ENCODE measurements at regions not wholly inside any gene's neighbourhood (a gene's known extent, or its start where the extent isn't known, plus 50 kb on each side); places are given as distances from the start of the nearest gene placed in this dataset.

GRCh38 chr9:78857373-78858225, 560.7 kb downstream of the PSAT1 start:
- H3K4me3 Mint-ChIP-seq, result no peak overlapping the region
- no peaks in the 10 kb centered on the region for H3K9me3 Mint-ChIP-seq
- H3K27me3 Mint-ChIP-seq, result peaks cover 4% of the 10 kb centered on the region
- H3K27ac Mint-ChIP-seq, result no peak overlapping the region
- no peaks in the 10 kb centered on the region for H3K4me1 Mint-ChIP-seq
- no peaks in the 10 kb centered on the region for H3K36me3 Mint-ChIP-seq

- Mint-ChIP-seq H3K36me3 (no peaks in the 10 kb centered on the region), H3K9me3 (no peaks in the 10 kb centered on the region), H3K27me3 (peaks cover 4% of the 10 kb centered on the region), H3K4me3 (no peak overlapping the region), H3K4me1 (no peaks in the 10 kb centered on the region), H3K27ac (no peak overlapping the region)
Measured at GRCh38 chr9:78858266-78858665, 561.3 kb downstream of the PSAT1 start.

GRCh38 chr9:78860801-78861475, 564.0 kb downstream of the PSAT1 start:
- no peak overlapping the region for H3K27ac Mint-ChIP-seq
- no peak overlapping the region for H3K4me3 Mint-ChIP-seq
- no peaks in the 10 kb centered on the region for H3K9me3 Mint-ChIP-seq
- no peaks in the 10 kb centered on the region for H3K4me1 Mint-ChIP-seq
- no peaks in the 10 kb centered on the region for H3K36me3 Mint-ChIP-seq
- peaks cover 2% of the 10 kb centered on the region for H3K27me3 Mint-ChIP-seq

- no peaks in the 10 kb centered on the region for H3K9me3 Mint-ChIP-seq
- no peak overlapping the region for H3K4me3 Mint-ChIP-seq
- no peaks in the 10 kb centered on the region for H3K27me3 Mint-ChIP-seq
- H3K4me1 Mint-ChIP-seq, result no peaks in the 10 kb centered on the region
- H3K27ac Mint-ChIP-seq, result no peak overlapping the region
- H3K36me3 Mint-ChIP-seq, result no peaks in the 10 kb centered on the region
Measured at GRCh38 chr9:78863531-78863930, 566.6 kb downstream of the PSAT1 start.

GRCh38 chr9:78865737-78866136, 568.8 kb downstream of the PSAT1 start:
- no peaks in the 10 kb centered on the region for H3K4me1 Mint-ChIP-seq
- no peaks in the 10 kb centered on the region for H3K27me3 Mint-ChIP-seq
- H3K9me3 Mint-ChIP-seq, result no peaks in the 10 kb centered on the region
- H3K4me3 Mint-ChIP-seq, result no peak overlapping the region
- no peaks in the 10 kb centered on the region for H3K36me3 Mint-ChIP-seq
- no peak overlapping the region for H3K27ac Mint-ChIP-seq

GRCh38 chr9:78866207-78867132, 569.5 kb downstream of the PSAT1 start:
- no peaks in the 10 kb centered on the region for H3K27me3 Mint-ChIP-seq
- no peak overlapping the region for H3K27ac Mint-ChIP-seq
- H3K4me1 Mint-ChIP-seq, result no peaks in the 10 kb centered on the region
- H3K9me3 Mint-ChIP-seq, result no peaks in the 10 kb centered on the region
- no peaks in the 10 kb centered on the region for H3K36me3 Mint-ChIP-seq
- no peak overlapping the region for H3K4me3 Mint-ChIP-seq

- Mint-ChIP-seq H3K27me3 (no peaks in the 10 kb centered on the region), H3K36me3 (no peaks in the 10 kb centered on the region), H3K4me1 (no peaks in the 10 kb centered on the region)
Measured at GRCh38 chr9:78871086-78871451, 574.1 kb downstream of the PSAT1 start.

GRCh38 chr9:78871452-78872331, 574.8 kb downstream of the PSAT1 start:
- Mint-ChIP-seq H3K27me3 (no peaks in the 10 kb centered on the region), H3K9me3 (peaks cover 11% of the 10 kb centered on the region), H3K4me1 (no peaks in the 10 kb centered on the region), H3K36me3 (no peaks in the 10 kb centered on the region), H3K27ac (no peak overlapping the region), H3K4me3 (no peak overlapping the region)

More at GRCh38 chr9:78871086-78871451, 574.1 kb downstream of the PSAT1 start:
- Mint-ChIP-seq H3K4me3 (no peak overlapping the region), H3K9me3 (peaks cover 11% of the 10 kb centered on the region), H3K27ac (no peak overlapping the region)

- no peak overlapping the region for H3K4me3 Mint-ChIP-seq
- peaks cover 11% of the 10 kb centered on the region for H3K9me3 Mint-ChIP-seq
- H3K27ac Mint-ChIP-seq, result no peak overlapping the region
- no peaks in the 10 kb centered on the region for H3K36me3 Mint-ChIP-seq
- no peaks in the 10 kb centered on the region for H3K4me1 Mint-ChIP-seq
- no peaks in the 10 kb centered on the region for H3K27me3 Mint-ChIP-seq
Measured at GRCh38 chr9:78874061-78874460, 577.1 kb downstream of the PSAT1 start.

GRCh38 chr9:78879324-78880100, 582.6 kb downstream of the PSAT1 start:
- Mint-ChIP-seq H3K4me1 (no peaks in the 10 kb centered on the region), H3K27me3 (no peaks in the 10 kb centered on the region), H3K4me3 (no peak overlapping the region), H3K27ac (no peak overlapping the region), H3K9me3 (peaks cover 5% of the 10 kb centered on the region), H3K36me3 (no peaks in the 10 kb centered on the region)

GRCh38 chr9:78881295-78881694, 584.4 kb downstream of the PSAT1 start:
- Mint-ChIP-seq H3K27me3 (no peaks in the 10 kb centered on the region), H3K4me3 (no peak overlapping the region), H3K9me3 (peaks cover 5% of the 10 kb centered on the region), H3K4me1 (no peaks in the 10 kb centered on the region), H3K36me3 (no peaks in the 10 kb centered on the region), H3K27ac (no peak overlapping the region)

- Mint-ChIP-seq H3K4me1 (no peaks in the 10 kb centered on the region), H3K27ac (no peak overlapping the region), H3K36me3 (no peaks in the 10 kb centered on the region), H3K9me3 (peaks cover 5% of the 10 kb centered on the region), H3K27me3 (no peaks in the 10 kb centered on the region), H3K4me3 (no peak overlapping the region)
Measured at GRCh38 chr9:78882481-78882880, 585.6 kb downstream of the PSAT1 start.

- Mint-ChIP-seq H3K27me3 (peaks cover 3% of the 10 kb centered on the region), H3K27ac (no peak overlapping the region), H3K9me3 (peaks cover 5% of the 10 kb centered on the region), H3K36me3 (no peaks in the 10 kb centered on the region), H3K4me3 (no peak overlapping the region), H3K4me1 (no peaks in the 10 kb centered on the region)
Measured at GRCh38 chr9:78884611-78885150, 587.8 kb downstream of the PSAT1 start.

- Mint-ChIP-seq H3K4me1 (no peaks in the 10 kb centered on the region), H3K27me3 (peaks cover 3% of the 10 kb centered on the region), H3K4me3 (no peak overlapping the region), H3K36me3 (no peaks in the 10 kb centered on the region), H3K9me3 (no peaks in the 10 kb centered on the region), H3K27ac (no peak overlapping the region)
Measured at GRCh38 chr9:78892182-78892581, 595.3 kb downstream of the PSAT1 start.

Data from activated naive CD4-positive, alpha-beta T cell treated with anti-CD3 and anti-CD28 coated beads, Interleukin-2, amount 50 U/mL, for 24 hours (primary cell).